HFFc6 (cell line): ENCODE measurements at regions not wholly inside any gene's neighbourhood (a gene's known extent, or its start where the extent isn't known, plus 50 kb on each side); places are given as distances from the start of the nearest gene placed in this dataset.

Experiments used
- DNase-seq: peaks from one replicate; pipeline ENCODE4 v3.0.0-alpha.2; 2018
- H3K27ac Mint-ChIP-seq: 2 replicates; pipeline ENCODE4 v1.8.0; 2020; ENCODE audit warnings: mild to moderate bottlenecking, mixed read lengths
- H3K27me3 Mint-ChIP-seq: 2 replicates; pipeline ENCODE4 v1.8.0; 2021; ENCODE audit warnings: mild to moderate bottlenecking, moderate library complexity, mixed read lengths; ENCODE audit not compliant: insufficient read depth
- H3K36me3 Mint-ChIP-seq: 2 replicates; pipeline ENCODE4 v1.8.0; 2021; ENCODE audit warnings: low read depth, mixed read lengths
- H3K4me1 Mint-ChIP-seq: 2 replicates; pipeline ENCODE4 v1.8.0; 2020; ENCODE audit warnings: low read depth, mixed read lengths
- H3K4me3 Mint-ChIP-seq: 2 replicates; pipeline ENCODE4 v1.8.0; 2020; ENCODE audit warnings: mild to moderate bottlenecking, moderate library complexity, mixed read lengths
- H3K9me3 Mint-ChIP-seq: 2 replicates; pipeline ENCODE4 v1.8.0; 2020; ENCODE audit warnings: mild to moderate bottlenecking, mixed read lengths
- TF ChIP-seq, protein P1 (sequence below): fragments of 200-600 bp; sonication (generic); IDR thresholded peaks from 2 replicates; pipeline ENCODE4 v1.5.0; 2021; ENCODE audit warnings: antibody characterized with exemption, mild to moderate bottlenecking

DNA sequence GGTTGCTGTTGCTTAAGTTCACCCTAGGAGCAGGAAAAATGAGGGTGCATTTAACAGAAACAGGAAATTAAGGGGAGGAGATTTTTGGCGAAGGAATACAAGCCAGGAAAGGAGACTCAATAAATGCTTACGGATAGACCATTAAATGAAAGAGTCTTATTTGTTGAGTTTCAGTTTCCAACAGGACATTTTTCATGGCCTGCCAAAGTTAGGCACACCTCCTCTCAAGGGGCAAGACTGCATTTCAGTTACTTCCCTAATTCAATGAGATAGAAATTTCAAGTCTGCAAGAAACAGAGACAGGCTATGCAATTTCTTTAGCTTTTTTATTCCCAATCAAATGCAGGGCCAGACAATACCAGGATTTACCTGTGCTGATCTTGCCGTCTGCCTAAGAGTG lies 394.7 kb upstream of the KLHL29 start:
- DNase-seq, result no peak

DNA sequence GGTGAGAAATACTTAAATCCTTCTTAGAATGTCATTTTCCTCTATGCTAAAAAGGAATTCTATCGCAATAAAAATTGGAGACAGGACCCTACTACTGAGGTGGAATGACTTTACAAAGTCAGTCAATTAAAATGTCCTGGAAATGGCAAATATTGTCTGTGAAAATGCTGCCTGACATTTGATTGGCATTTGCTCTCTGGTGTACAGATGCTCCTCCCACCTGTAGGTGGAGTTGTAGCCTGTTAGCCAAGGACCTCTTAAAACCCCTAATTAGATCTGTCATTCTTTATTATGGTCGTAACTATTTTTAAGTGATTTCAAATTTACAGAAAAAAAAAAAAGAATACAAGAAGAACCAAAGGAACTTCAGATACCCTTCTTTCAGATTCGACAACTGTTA lies 393.1 kb upstream of the KLHL29 start:
- peaks cover 18% of the 10 kb centered on the region for H3K9me3 Mint-ChIP-seq
- no peaks in the 10 kb centered on the region for H3K36me3 Mint-ChIP-seq
- DNase-seq, result no peak
- no peak overlapping the region for H3K4me3 Mint-ChIP-seq
- H3K4me1 Mint-ChIP-seq, result no peaks in the 10 kb centered on the region
- TF ChIP-seq, protein P1, sequence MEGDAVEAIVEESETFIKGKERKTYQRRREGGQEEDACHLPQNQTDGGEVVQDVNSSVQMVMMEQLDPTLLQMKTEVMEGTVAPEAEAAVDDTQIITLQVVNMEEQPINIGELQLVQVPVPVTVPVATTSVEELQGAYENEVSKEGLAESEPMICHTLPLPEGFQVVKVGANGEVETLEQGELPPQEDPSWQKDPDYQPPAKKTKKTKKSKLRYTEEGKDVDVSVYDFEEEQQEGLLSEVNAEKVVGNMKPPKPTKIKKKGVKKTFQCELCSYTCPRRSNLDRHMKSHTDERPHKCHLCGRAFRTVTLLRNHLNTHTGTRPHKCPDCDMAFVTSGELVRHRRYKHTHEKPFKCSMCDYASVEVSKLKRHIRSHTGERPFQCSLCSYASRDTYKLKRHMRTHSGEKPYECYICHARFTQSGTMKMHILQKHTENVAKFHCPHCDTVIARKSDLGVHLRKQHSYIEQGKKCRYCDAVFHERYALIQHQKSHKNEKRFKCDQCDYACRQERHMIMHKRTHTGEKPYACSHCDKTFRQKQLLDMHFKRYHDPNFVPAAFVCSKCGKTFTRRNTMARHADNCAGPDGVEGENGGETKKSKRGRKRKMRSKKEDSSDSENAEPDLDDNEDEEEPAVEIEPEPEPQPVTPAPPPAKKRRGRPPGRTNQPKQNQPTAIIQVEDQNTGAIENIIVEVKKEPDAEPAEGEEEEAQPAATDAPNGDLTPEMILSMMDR, result no peak
- no peaks in the 10 kb centered on the region for H3K27me3 Mint-ChIP-seq
- no peak overlapping the region for H3K27ac Mint-ChIP-seq

More for the DNA sequence above, 394.7 kb upstream of the KLHL29 start:
- Mint-ChIP-seq H3K4me1 (no peaks in the 10 kb centered on the region), H3K27ac (no peak overlapping the region), H3K36me3 (no peaks in the 10 kb centered on the region), H3K9me3 (peaks cover 18% of the 10 kb centered on the region), H3K4me3 (no peak overlapping the region), H3K27me3 (no peaks in the 10 kb centered on the region)
- TF ChIP-seq, protein P1, result no peak

DNA sequence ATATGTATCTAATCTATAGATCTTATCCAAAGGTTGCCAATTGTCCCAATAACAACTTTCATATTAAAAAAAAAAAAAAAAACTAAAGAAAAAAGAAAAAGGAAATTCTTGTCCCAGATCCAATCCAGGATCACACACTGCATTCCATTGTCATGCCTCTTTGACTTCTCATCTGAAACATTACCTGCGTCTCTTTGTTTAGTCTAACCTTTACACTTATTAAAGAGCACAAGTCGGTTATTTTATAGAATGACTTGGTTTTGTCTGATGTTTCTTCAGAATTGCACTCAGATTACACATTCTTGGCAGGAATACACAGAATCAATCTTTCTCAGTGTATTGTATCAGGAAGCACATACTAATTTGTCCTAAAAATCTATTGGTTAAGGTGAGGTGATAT lies 392.5 kb upstream of the KLHL29 start:
- Mint-ChIP-seq H3K4me3 (no peak overlapping the region), H3K4me1 (no peaks in the 10 kb centered on the region), H3K9me3 (peaks cover 18% of the 10 kb centered on the region), H3K36me3 (no peaks in the 10 kb centered on the region), H3K27me3 (no peaks in the 10 kb centered on the region), H3K27ac (no peak overlapping the region)
- TF ChIP-seq, protein P1, result no peak
- no peak for DNase-seq

DNA sequence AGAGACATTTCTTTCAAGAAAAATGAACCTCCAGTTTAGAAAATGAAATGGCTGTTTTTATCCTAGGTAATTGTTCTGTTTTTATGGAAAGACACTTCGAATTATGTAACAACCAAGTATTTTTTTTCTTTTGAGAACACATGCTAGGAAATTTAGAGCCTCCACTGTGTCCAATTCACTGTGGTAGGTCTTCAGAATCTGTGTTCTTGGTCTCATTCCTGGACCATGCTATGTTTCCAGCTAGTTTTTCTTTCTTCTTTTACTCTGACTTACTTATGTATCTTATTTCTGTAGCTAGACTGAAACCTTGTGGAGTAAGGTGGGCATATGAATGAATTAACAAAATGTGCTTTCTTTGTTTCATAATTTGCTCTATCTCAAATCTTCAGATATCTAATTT lies 391.7 kb upstream of the KLHL29 start:
- H3K4me3 Mint-ChIP-seq, result no peak overlapping the region
- DNase-seq, result no peak
- no peak overlapping the region for H3K27ac Mint-ChIP-seq
- no peaks in the 10 kb centered on the region for H3K4me1 Mint-ChIP-seq
- peaks cover 23% of the 10 kb centered on the region for H3K9me3 Mint-ChIP-seq
- no peaks in the 10 kb centered on the region for H3K27me3 Mint-ChIP-seq
- H3K36me3 Mint-ChIP-seq, result no peaks in the 10 kb centered on the region
- TF ChIP-seq, protein P1, result no peak

DNA sequence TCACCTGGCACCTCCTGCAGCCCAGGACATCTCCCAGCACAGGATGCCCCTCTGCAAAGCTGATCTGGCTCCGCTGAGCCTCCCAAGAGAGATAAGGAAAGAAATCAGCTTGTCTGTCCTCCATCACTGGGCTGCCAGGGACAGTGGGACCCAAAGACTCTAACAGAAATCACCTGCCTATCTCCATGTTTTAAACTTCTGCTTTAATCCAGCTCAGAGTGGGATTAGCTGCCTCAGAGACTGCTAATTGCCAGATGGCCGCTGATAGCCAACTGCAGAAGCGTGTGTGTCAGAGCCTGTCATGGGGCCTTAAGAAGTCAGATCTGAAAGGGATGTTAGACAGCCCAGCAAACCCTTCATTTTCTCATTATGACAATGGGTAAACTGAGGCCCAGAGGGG lies 389.4 kb upstream of the KLHL29 start:
- DNase-seq, result no peak
- Mint-ChIP-seq H3K27ac (no peak overlapping the region), H3K27me3 (peaks cover under 1% of the 10 kb centered on the region; the same call in 1 of the 2 replicates), H3K4me3 (no peak overlapping the region), H3K4me1 (no peaks in the 10 kb centered on the region), H3K36me3 (no peaks in the 10 kb centered on the region), H3K9me3 (peaks cover 27% of the 10 kb centered on the region)
- TF ChIP-seq, protein P1, result no peak

DNA sequence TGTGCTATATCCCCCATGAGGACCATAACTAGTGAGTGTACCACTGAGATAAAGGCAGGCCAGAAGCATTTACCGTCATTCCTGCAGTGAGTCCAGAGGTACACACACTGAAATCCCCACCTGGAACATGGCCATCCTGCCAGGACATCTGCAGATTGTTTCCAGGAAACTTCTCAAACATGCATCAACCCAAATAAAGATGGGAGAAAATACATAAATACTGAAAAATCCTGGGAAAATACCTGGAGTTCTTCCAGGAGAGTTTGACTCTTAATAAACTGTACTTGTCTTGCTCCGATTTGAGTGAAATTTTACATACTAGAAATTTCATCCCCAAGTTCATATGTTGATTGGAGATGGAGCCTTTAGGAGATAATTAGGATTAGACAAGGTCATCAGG lies 388.1 kb upstream of the KLHL29 start:
- H3K9me3 Mint-ChIP-seq, result peaks cover 26% of the 10 kb centered on the region
- H3K36me3 Mint-ChIP-seq, result no peaks in the 10 kb centered on the region; the same call in 1 of the 2 replicates
- peaks cover 2% of the 10 kb centered on the region; the same call in 1 of the 2 replicates for H3K27me3 Mint-ChIP-seq
- TF ChIP-seq, protein P1, result no peak
- H3K4me3 Mint-ChIP-seq, result no peak overlapping the region
- no peak overlapping the region for H3K27ac Mint-ChIP-seq
- DNase-seq, result no peak
- no peaks in the 10 kb centered on the region for H3K4me1 Mint-ChIP-seq
